Caco-2 (cell line): ENCODE measurements at regions not wholly inside any gene's neighbourhood (a gene's known extent, or its start where the extent isn't known, plus 50 kb on each side); places are given as distances from the start of the nearest gene placed in this dataset.

Experiments used
- BruUV-seq: library from RNA; stranded (reverse); fragments of 400-500 nt; replicated peaks from 2 replicates; lab custom pipeline; 2021; lab: Mats Ljungman, UMichigan
- CTCF ChIA-PET: fragments of 300-600 bp; sonication (Branson Sonifier 250); formaldehyde crosslinking; loops from one replicate; lab custom pipeline; 2022; ENCODE audit warnings: antibody characterized with exemption; lab: Charles Lee
- POLR2A ChIA-PET: fragments of 300-600 bp; sonication (Branson Sonifier 250); formaldehyde crosslinking; loops from one replicate; lab custom pipeline; 2022; ENCODE audit warnings: antibody characterized with exemption; lab: Charles Lee
- DNase-seq, 2 experiments: peaks; one replicate each; pipeline versions ENCODE4 v3.0.0 to v3.0.0-alpha.2; 2020 to 2022
- H3K27me3 ChIP-seq: replicated peaks from 2 replicates; pipeline ENCODE4 v1.6.0; 2011; ENCODE audit warnings: low read length; ENCODE audit not compliant: control insufficient read depth, insufficient read depth
- H3K36me3 ChIP-seq: 2 replicates; pipeline ENCODE4 v1.5.1; 2011; ENCODE audit warnings: low read length; ENCODE audit not compliant: control insufficient read depth, insufficient read depth
- H3K4me1 ChIP-seq: fragments of 250-450 bp; sonication (Bioruptor Pico); 2 replicates; pipeline ENCODE4 v1.5.1; 2020; ENCODE audit warnings: mild to moderate bottlenecking
- H3K4me3 ChIP-seq: 2 replicates; pipeline ENCODE4 v1.5.1; 2011; ENCODE audit warnings: low read depth, mild to moderate bottlenecking, control low read depth, low read length
- H3K9me3 ChIP-seq: fragments of 250-450 bp; sonication (Bioruptor Pico); 2 replicates; pipeline ENCODE4 v1.5.1; 2020; ENCODE audit warnings: mild to moderate bottlenecking, moderate library complexity
- H3K27ac Mint-ChIP-seq: one replicate; pipeline ENCODE4 v1.8.0; 2022; ENCODE audit warnings: mixed read lengths; ENCODE audit not compliant: unreplicated experiment
- H3K27me3 Mint-ChIP-seq: one replicate; pipeline ENCODE4 v1.8.0; 2022; ENCODE audit warnings: mixed read lengths; ENCODE audit not compliant: insufficient read depth, unreplicated experiment
- H3K36me3 Mint-ChIP-seq: one replicate; pipeline ENCODE4 v1.8.0; 2022; ENCODE audit warnings: mild to moderate bottlenecking, mixed read lengths; ENCODE audit not compliant: insufficient read depth, unreplicated experiment
- H3K4me1 Mint-ChIP-seq: one replicate; pipeline ENCODE4 v1.8.0; 2022; ENCODE audit warnings: low read depth, mixed read lengths; ENCODE audit not compliant: unreplicated experiment
- H3K4me3 Mint-ChIP-seq: one replicate; pipeline ENCODE4 v1.8.0; 2022; ENCODE audit warnings: mild to moderate bottlenecking, moderate library complexity, mixed read lengths; ENCODE audit not compliant: unreplicated experiment
- H3K9me3 Mint-ChIP-seq: one replicate; pipeline ENCODE4 v1.8.0; 2022; ENCODE audit warnings: mixed read lengths; ENCODE audit not compliant: unreplicated experiment
- intact Hi-C: fragments of 100-400 bp; cut with micrococcal nuclease; formaldehyde crosslinking; loops from one replicate; pipeline ENCODE4 v1.10.0; 2022; ENCODE audit not compliant: unreplicated experiment
- TF ChIP-seq, protein P1 (sequence below), 2 experiments: fragments of 200-600 bp in 1 of 2; IDR thresholded peaks; 1 replicate in 1 of 2; 2 replicates in 1 of 2; pipeline versions ENCODE4 v1.5.1 to v1.8.0; 2011 to 2022; ENCODE audit warnings: antibody characterized with exemption in 1 of 2, control low read depth in 1 of 2, inconsistent platforms in 1 of 2, low read depth in 1 of 2, low read length in 1 of 2, mild to moderate bottlenecking in 1 of 2, moderate library complexity in 1 of 2; ENCODE audit not compliant: insufficient read depth in 1 of 2, severe bottlenecking in 1 of 2, unreplicated experiment in 1 of 2

GRCh38 chr4:188532751-188533150 lies 393.5 kb downstream of the TRIML1 start:
- Mint-ChIP-seq H3K4me3 (no peak overlapping the region), H3K36me3 (no peaks in the 10 kb centered on the region), H3K4me1 (no peaks in the 10 kb centered on the region), H3K27ac (no peak overlapping the region), H3K27me3 (no peaks in the 10 kb centered on the region), H3K9me3 (no peaks in the 10 kb centered on the region)
- no TSS peak for BruUV-seq
- H3K27me3 ChIP-seq = no peaks in the 10 kb centered on the region
- H3K9me3 ChIP-seq = no peaks in the 10 kb centered on the region
- DNase-seq = no peak
- H3K4me3 ChIP-seq = no peak overlapping the region
- no peaks in the 10 kb centered on the region for H3K4me1 ChIP-seq
- no peaks in the 10 kb centered on the region for H3K36me3 ChIP-seq
- intact Hi-C loops = no loop called here
- POLR2A ChIA-PET = no interaction called here
- CTCF ChIA-PET = no interaction called here
- TF ChIP-seq, protein P1, sequence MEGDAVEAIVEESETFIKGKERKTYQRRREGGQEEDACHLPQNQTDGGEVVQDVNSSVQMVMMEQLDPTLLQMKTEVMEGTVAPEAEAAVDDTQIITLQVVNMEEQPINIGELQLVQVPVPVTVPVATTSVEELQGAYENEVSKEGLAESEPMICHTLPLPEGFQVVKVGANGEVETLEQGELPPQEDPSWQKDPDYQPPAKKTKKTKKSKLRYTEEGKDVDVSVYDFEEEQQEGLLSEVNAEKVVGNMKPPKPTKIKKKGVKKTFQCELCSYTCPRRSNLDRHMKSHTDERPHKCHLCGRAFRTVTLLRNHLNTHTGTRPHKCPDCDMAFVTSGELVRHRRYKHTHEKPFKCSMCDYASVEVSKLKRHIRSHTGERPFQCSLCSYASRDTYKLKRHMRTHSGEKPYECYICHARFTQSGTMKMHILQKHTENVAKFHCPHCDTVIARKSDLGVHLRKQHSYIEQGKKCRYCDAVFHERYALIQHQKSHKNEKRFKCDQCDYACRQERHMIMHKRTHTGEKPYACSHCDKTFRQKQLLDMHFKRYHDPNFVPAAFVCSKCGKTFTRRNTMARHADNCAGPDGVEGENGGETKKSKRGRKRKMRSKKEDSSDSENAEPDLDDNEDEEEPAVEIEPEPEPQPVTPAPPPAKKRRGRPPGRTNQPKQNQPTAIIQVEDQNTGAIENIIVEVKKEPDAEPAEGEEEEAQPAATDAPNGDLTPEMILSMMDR (IDR thresholded peaks at IDR 0.05; ENCODE audit: insufficient read depth in 1 of 2, low read depth in 1 of 2, low read length in 1 of 2, severe bottlenecking in 1 of 2, unreplicated experiment in 1 of 2) = no peak

DNA sequence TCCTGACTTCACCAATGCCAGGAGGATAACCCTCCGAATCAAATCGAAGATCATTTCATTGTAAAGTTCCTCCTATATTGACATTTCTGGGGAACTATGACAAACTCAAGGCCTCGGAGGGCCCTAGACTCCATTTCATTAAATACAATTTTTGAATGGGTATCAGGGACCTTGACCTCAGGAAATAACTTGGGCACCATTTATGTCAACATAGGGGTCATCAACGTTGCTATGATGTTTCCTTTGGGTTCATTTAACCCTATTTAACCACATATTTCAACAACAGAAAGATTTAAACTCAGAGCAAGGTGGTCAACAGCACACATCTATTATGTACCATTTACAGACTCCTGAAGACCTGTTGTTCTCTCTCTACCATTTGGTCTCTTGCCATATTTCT lies 395.1 kb downstream of the TRIML1 start:
- no peak overlapping the region for H3K4me3 Mint-ChIP-seq
- no peaks in the 10 kb centered on the region for H3K36me3 ChIP-seq
- no peak overlapping the region for H3K27ac Mint-ChIP-seq
- H3K36me3 Mint-ChIP-seq = no peaks in the 10 kb centered on the region
- no peaks in the 10 kb centered on the region for H3K4me1 Mint-ChIP-seq
- H3K4me1 ChIP-seq = no peaks in the 10 kb centered on the region
- intact Hi-C loops = no loop called here
- BruUV-seq = no TSS peak
- TF ChIP-seq, protein P1 (IDR thresholded peaks at IDR 0.05; ENCODE audit: insufficient read depth in 1 of 2, low read depth in 1 of 2, low read length in 1 of 2, severe bottlenecking in 1 of 2, unreplicated experiment in 1 of 2) = no peak
- no peaks in the 10 kb centered on the region for H3K9me3 Mint-ChIP-seq
- no peaks in the 10 kb centered on the region for H3K27me3 Mint-ChIP-seq
- CTCF ChIA-PET = interaction anchor here (0.5 kb wide), 1 partner anchor 159 kb away, joined by 3 read pairs; no protein-coding TSS in a partner anchor
- DNase-seq = no peak
- POLR2A ChIA-PET = no interaction called here
- H3K9me3 ChIP-seq = no peaks in the 10 kb centered on the region
- H3K27me3 ChIP-seq = no peaks in the 10 kb centered on the region
- no peak overlapping the region for H3K4me3 ChIP-seq

DNA sequence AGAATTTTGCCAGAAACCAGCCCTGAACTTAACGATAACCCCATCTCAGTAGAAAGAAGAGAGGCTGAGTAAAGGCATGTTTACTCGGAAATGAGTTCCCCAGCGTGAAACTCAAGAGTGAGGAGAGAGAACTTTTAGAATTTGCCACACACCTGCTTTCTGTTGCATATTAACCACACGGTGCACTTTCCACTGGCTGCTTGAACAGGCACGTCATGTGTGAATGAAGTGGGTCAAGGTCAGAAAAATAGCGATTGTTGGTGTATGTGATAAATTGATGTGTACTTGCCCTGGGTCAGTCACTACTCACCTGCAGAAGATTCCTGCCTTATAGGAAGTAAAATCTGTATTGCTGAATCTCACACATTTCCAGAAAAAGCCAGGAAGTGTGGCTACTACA lies 395.7 kb downstream of the TRIML1 start:
- CTCF ChIA-PET = no interaction called here
- Histone ChIP-seq H3K27me3 (no peaks in the 10 kb centered on the region), H3K4me1 (no peaks in the 10 kb centered on the region), H3K36me3 (no peaks in the 10 kb centered on the region), H3K4me3 (no peak overlapping the region), H3K9me3 (no peaks in the 10 kb centered on the region)
- DNase-seq = no peak
- BruUV-seq = no TSS peak
- Mint-ChIP-seq H3K36me3 (no peaks in the 10 kb centered on the region), H3K27ac (no peak overlapping the region), H3K4me1 (no peaks in the 10 kb centered on the region), H3K4me3 (no peak overlapping the region), H3K9me3 (no peaks in the 10 kb centered on the region), H3K27me3 (no peaks in the 10 kb centered on the region)
- intact Hi-C loops = no loop called here
- POLR2A ChIA-PET = no interaction called here
- TF ChIP-seq, protein P1 (IDR thresholded peaks at IDR 0.05; ENCODE audit: insufficient read depth in 1 of 2, low read depth in 1 of 2, low read length in 1 of 2, severe bottlenecking in 1 of 2, unreplicated experiment in 1 of 2) = no peak
